ENCODE measurements at regions not wholly inside any gene's neighbourhood (a gene's known extent, or its start where the extent isn't known, plus 50 kb on each side); places are given as distances from the start of the nearest gene placed in this dataset.

GRCh38 chr21:16087523-16087922, 357.7 kb downstream of the USP25 start:
- no peaks in the 10 kb centered on the region for H3K36me3 ChIP-seq (ENCODE audit: insufficient read depth, low read length)
- no peaks in the 10 kb centered on the region for H3K4me1 ChIP-seq (ENCODE audit: insufficient read depth, low read length)
- no peaks in the 10 kb centered on the region for H3K9me3 ChIP-seq (ENCODE audit: control insufficient read depth, insufficient read depth, low read length)
- no peak overlapping the region for H3K9ac ChIP-seq (ENCODE audit: low read depth, low read length)

DNA sequence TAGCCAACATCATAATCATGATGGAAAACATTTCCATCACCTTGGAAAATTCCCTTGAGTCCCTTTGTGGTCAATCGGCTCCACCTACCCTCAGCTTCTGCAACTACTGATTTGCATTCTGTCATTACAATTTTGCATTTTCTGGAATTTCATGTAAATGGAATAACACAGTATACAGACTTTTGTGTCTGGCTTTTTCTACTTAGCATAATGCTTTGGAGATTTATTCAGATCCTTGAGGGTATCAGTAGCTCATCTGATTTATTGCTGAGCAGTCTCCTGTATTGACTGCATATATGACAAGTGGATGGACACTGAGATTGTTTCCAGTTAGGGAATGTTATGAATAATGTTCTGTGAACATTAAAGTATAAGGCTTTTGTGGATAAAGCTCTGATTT, 358.3 kb downstream of the USP25 start:
- Histone ChIP-seq H3K36me3 (ENCODE audit: insufficient read depth, low read length) (no peaks in the 10 kb centered on the region), H3K9ac (ENCODE audit: low read depth, low read length) (no peak overlapping the region), H3K4me1 (ENCODE audit: insufficient read depth, low read length) (no peaks in the 10 kb centered on the region), H3K9me3 (ENCODE audit: control insufficient read depth, insufficient read depth, low read length) (no peaks in the 10 kb centered on the region)

DNA sequence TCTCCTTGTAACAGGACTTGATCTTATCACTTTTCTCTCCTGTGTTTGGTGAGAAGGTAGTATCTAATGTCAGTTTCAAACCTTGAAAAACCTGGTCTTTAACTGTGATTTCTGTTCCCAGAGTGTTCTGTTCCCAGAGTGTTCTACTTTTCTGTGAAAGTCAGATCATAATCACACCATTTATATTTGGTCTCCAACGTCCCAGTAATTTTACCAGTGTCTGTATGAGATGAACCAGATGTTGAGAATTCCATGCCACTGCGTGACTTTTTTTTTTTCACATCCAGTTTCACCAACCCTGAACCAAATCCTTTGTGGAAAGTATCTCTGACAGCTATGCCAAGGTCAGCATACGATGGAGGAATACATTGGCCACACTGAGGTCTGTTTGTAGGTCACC, 365.2 kb downstream of the USP25 start:
- Histone ChIP-seq H3K4me1 (ENCODE audit: insufficient read depth, low read length) (no peaks in the 10 kb centered on the region), H3K9ac (ENCODE audit: low read depth, low read length) (no peak overlapping the region), H3K9me3 (ENCODE audit: control insufficient read depth, insufficient read depth, low read length) (no peaks in the 10 kb centered on the region), H3K36me3 (ENCODE audit: insufficient read depth, low read length) (no peaks in the 10 kb centered on the region)

- Histone ChIP-seq H3K9ac (ENCODE audit: low read depth, low read length) (no peak overlapping the region), H3K36me3 (ENCODE audit: insufficient read depth, low read length) (no peaks in the 10 kb centered on the region), H3K9me3 (ENCODE audit: control insufficient read depth, insufficient read depth, low read length) (no peaks in the 10 kb centered on the region), H3K4me1 (ENCODE audit: insufficient read depth, low read length) (no peaks in the 10 kb centered on the region)
These were observed 367.2 kb downstream of the USP25 start for GRCh38 chr21:16096988-16097387.

- no peaks in the 10 kb centered on the region for H3K4me1 ChIP-seq (ENCODE audit: insufficient read depth, low read length)
- H3K9me3 ChIP-seq (ENCODE audit: control insufficient read depth, insufficient read depth, low read length): no peaks in the 10 kb centered on the region
- no peaks in the 10 kb centered on the region; the same call in 1 of the 2 replicates for H3K36me3 ChIP-seq (ENCODE audit: insufficient read depth, low read length)
- no peak overlapping the region for H3K9ac ChIP-seq (ENCODE audit: low read depth, low read length)
These were observed 372.3 kb downstream of the USP25 start for GRCh38 chr21:16102113-16102512.

DNA sequence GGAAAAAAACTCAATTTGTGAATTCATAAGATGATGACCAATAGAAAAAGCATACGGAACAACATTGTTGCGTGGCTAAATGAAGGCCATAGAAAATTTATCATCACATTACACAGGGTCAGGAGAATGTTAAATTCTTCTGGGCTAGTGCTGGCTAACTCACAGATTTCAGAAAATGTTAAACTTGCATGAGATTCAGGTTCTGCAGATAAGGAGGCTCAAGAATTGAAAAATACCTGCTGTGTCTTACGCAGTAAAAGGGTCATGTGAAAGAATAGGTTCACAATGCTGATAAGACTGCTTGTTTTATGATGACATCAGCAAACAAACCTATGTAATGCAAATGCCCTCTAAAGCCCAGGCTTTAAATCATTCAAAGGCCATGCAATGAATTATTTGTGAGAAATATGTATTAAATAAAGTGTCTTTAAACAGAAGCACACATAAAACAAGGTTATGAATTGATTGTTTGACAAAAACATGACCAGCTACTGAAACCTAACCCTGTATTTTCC, 378.8 kb downstream of the USP25 start:
- no peaks in the 10 kb centered on the region for H3K4me1 ChIP-seq (ENCODE audit: insufficient read depth, low read length)
- H3K9ac ChIP-seq (ENCODE audit: low read depth, low read length): no peak overlapping the region
- H3K9me3 ChIP-seq (ENCODE audit: control insufficient read depth, insufficient read depth, low read length): no peaks in the 10 kb centered on the region
- no peaks in the 10 kb centered on the region; the same call in 1 of the 2 replicates for H3K36me3 ChIP-seq (ENCODE audit: insufficient read depth, low read length)

GRCh38 chr21:16113052-16113715, 383.4 kb downstream of the USP25 start:
- Histone ChIP-seq H3K9ac (ENCODE audit: low read depth, low read length) (no peak overlapping the region), H3K9me3 (ENCODE audit: control insufficient read depth, insufficient read depth, low read length) (no peaks in the 10 kb centered on the region), H3K4me1 (ENCODE audit: insufficient read depth, low read length) (no peaks in the 10 kb centered on the region), H3K36me3 (ENCODE audit: insufficient read depth, low read length) (no peaks in the 10 kb centered on the region)

DNA sequence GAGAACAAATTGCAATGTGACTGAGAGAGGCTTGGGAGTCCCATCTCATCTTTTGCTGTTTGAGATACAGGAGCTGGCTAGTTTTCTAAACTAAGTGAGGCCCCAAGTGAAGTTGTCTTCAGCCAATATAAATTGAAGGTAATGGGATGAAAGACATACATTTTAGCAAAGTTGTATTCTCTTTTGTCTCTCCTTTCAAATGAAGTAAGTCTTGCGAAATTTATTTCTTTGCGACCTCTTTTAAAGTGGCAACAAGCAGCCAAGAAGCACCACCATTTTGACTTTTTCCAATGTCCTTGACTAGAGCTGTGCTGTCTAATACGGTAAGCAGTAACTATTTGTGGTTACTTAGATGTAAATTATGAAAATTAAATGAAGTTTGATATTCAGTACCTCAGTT, 385.7 kb downstream of the USP25 start:
- Histone ChIP-seq H3K9me3 (ENCODE audit: control insufficient read depth, insufficient read depth, low read length) (no peaks in the 10 kb centered on the region), H3K9ac (ENCODE audit: low read depth, low read length) (no peak overlapping the region), H3K4me1 (ENCODE audit: insufficient read depth, low read length) (no peaks in the 10 kb centered on the region), H3K36me3 (ENCODE audit: insufficient read depth, low read length) (no peaks in the 10 kb centered on the region)

- Histone ChIP-seq H3K9ac (ENCODE audit: low read depth, low read length) (no peak overlapping the region), H3K9me3 (ENCODE audit: control insufficient read depth, insufficient read depth, low read length) (no peaks in the 10 kb centered on the region)
These were observed 386.3 kb downstream of the USP25 start for GRCh38 chr21:16116069-16116468.

GRCh38 chr21:16116798-16117197, 387.0 kb downstream of the USP25 start:
- H3K36me3 ChIP-seq (ENCODE audit: insufficient read depth, low read length): no peaks in the 10 kb centered on the region
- no peak overlapping the region for H3K9ac ChIP-seq (ENCODE audit: low read depth, low read length)
- no peaks in the 10 kb centered on the region for H3K4me1 ChIP-seq (ENCODE audit: insufficient read depth, low read length)
- no peaks in the 10 kb centered on the region for H3K9me3 ChIP-seq (ENCODE audit: control insufficient read depth, insufficient read depth, low read length)

More at GRCh38 chr21:16116069-16116468, 386.3 kb downstream of the USP25 start:
- no peaks in the 10 kb centered on the region for H3K4me1 ChIP-seq (ENCODE audit: insufficient read depth, low read length)
- no peaks in the 10 kb centered on the region for H3K36me3 ChIP-seq (ENCODE audit: insufficient read depth, low read length)

GRCh38 chr21:16117331-16117730, 387.5 kb downstream of the USP25 start:
- no peak overlapping the region for H3K9ac ChIP-seq (ENCODE audit: low read depth, low read length)
- no peaks in the 10 kb centered on the region for H3K4me1 ChIP-seq (ENCODE audit: insufficient read depth, low read length)
- no peaks in the 10 kb centered on the region for H3K9me3 ChIP-seq (ENCODE audit: control insufficient read depth, insufficient read depth, low read length)
- no peaks in the 10 kb centered on the region for H3K36me3 ChIP-seq (ENCODE audit: insufficient read depth, low read length)

GRCh38 chr21:16117851-16118590, 388.2 kb downstream of the USP25 start:
- Histone ChIP-seq H3K9ac (ENCODE audit: low read depth, low read length) (no peak overlapping the region), H3K36me3 (ENCODE audit: insufficient read depth, low read length) (no peaks in the 10 kb centered on the region), H3K9me3 (ENCODE audit: control insufficient read depth, insufficient read depth, low read length) (0 out of 2 replicates have a peak, but pooled peaks cover 3% of the 10 kb centered on the region), H3K4me1 (ENCODE audit: insufficient read depth, low read length) (no peaks in the 10 kb centered on the region)

GRCh38 chr21:16124378-16125138, 394.8 kb downstream of the USP25 start:
- H3K36me3 ChIP-seq (ENCODE audit: insufficient read depth, low read length): no peaks in the 10 kb centered on the region
- no peak overlapping the region for H3K9ac ChIP-seq (ENCODE audit: low read depth, low read length)
- H3K4me1 ChIP-seq (ENCODE audit: insufficient read depth, low read length): no peaks in the 10 kb centered on the region
- 0 out of 2 replicates have a peak, but pooled peaks cover 5% of the 10 kb centered on the region for H3K9me3 ChIP-seq (ENCODE audit: control insufficient read depth, insufficient read depth, low read length)

GRCh38 chr21:16125274-16125673, 395.5 kb downstream of the USP25 start:
- Histone ChIP-seq H3K9ac (ENCODE audit: low read depth, low read length) (no peak overlapping the region), H3K36me3 (ENCODE audit: insufficient read depth, low read length) (no peaks in the 10 kb centered on the region), H3K9me3 (ENCODE audit: control insufficient read depth, insufficient read depth, low read length) (0 out of 2 replicates have a peak, but pooled peaks cover 5% of the 10 kb centered on the region)

More at GRCh38 chr21:16125274-16125673, 395.5 kb downstream of the USP25 start:
- H3K4me1 ChIP-seq (ENCODE audit: insufficient read depth, low read length): no peaks in the 10 kb centered on the region

Data from ES-I3 (cell line).